Neuronal stem cell (in vitro differentiated cells): ENCODE measurements at regions not wholly inside any gene's neighbourhood (a gene's known extent, or its start where the extent isn't known, plus 50 kb on each side); places are given as distances from the start of the nearest gene placed in this dataset.

Source experiments
- DNase-seq: peaks from one replicate; pipeline ENCODE4 v3.0.0-alpha.2; 2013; ENCODE audit warnings: low spot score
- H2AFZ ChIP-seq: one replicate; pipeline ENCODE4 v1.6.1; 2013; ENCODE audit warnings: mild to moderate bottlenecking, low read length, inconsistent platforms
- H2AK5ac ChIP-seq: 2 replicates; pipeline ENCODE4 v1.6.1; 2013; ENCODE audit warnings: low read depth, mild to moderate bottlenecking, inconsistent platforms, low read length, moderate library complexity, mixed read lengths
- H2BK120ac ChIP-seq: 2 replicates; pipeline ENCODE4 v1.6.1; 2013; ENCODE audit warnings: low read depth, mild to moderate bottlenecking, inconsistent platforms, low read length, moderate library complexity, mixed read lengths
- H2BK12ac ChIP-seq: one replicate; pipeline ENCODE4 v1.6.1; 2013; ENCODE audit warnings: low read length, inconsistent platforms
- H2BK15ac ChIP-seq: 2 replicates; pipeline ENCODE4 v1.6.1; 2013; ENCODE audit warnings: mild to moderate bottlenecking, low read length, inconsistent platforms, mixed read lengths
- H2BK5ac ChIP-seq: one replicate; pipeline ENCODE4 v1.6.1; 2013; ENCODE audit warnings: inconsistent platforms, mild to moderate bottlenecking, low read length, moderate library complexity
- H3K14ac ChIP-seq: one replicate; pipeline ENCODE4 v1.6.1; 2013; ENCODE audit warnings: low read length, inconsistent platforms
- H3K18ac ChIP-seq: 2 replicates; pipeline ENCODE4 v1.6.1; 2013; ENCODE audit warnings: low read length, inconsistent platforms
- H3K23ac ChIP-seq: 2 replicates; pipeline ENCODE4 v1.6.1; 2013; ENCODE audit warnings: low read depth, mild to moderate bottlenecking, mixed read lengths, low read length, inconsistent platforms; ENCODE audit not compliant: poor library complexity
- H3K27ac ChIP-seq: replicated peaks from 3 replicates; pipeline ENCODE4 v1.5.1; 2013; ENCODE audit warnings: low read length, inconsistent platforms
- H3K27me3 ChIP-seq, 3 experiments: 2 replicates each; pipeline ENCODE4 v1.6.1; 2013; ENCODE audit warnings: low read length in 3 of 3, mild to moderate bottlenecking in 2 of 3, inconsistent platforms in 1 of 3, low read depth in 1 of 3, mixed read lengths in 1 of 3, moderate library complexity in 1 of 3; ENCODE audit not compliant: control insufficient read depth in 3 of 3, insufficient read depth in 3 of 3
- H3K36me3 ChIP-seq, 2 donors: replicated peaks in 1 of 2; 2 replicates each; pipeline ENCODE4 v1.6.1; 2013; ENCODE audit warnings: low read length in 2 of 2; ENCODE audit not compliant: control insufficient read depth in 2 of 2, insufficient read depth in 2 of 2
- H3K4ac ChIP-seq: 2 replicates; pipeline ENCODE4 v1.6.1; 2013; ENCODE audit warnings: inconsistent platforms, mild to moderate bottlenecking, low read length, moderate library complexity
- H3K4me1 ChIP-seq, 2 donors: 1 replicate in 1 of 2; 2 replicates in 1 of 2; pipeline ENCODE4 v1.6.1; 2013; ENCODE audit warnings: low read length in 2 of 2, low read depth in 1 of 2; ENCODE audit not compliant: control insufficient read depth in 2 of 2, insufficient read depth in 1 of 2
- H3K4me2 ChIP-seq: one replicate; pipeline ENCODE4 v1.6.1; 2013; ENCODE audit warnings: mild to moderate bottlenecking, low read length, inconsistent platforms; ENCODE audit not compliant: insufficient read depth, poor library complexity, severe bottlenecking
- H3K4me3 ChIP-seq, 2 donors: 2 replicates each; pipeline ENCODE4 v1.5.1; 2013; ENCODE audit warnings: low read length in 2 of 2, mild to moderate bottlenecking in 2 of 2, inconsistent platforms in 1 of 2, moderate library complexity in 1 of 2
- H3K79me1 ChIP-seq: one replicate; pipeline ENCODE4 v1.6.1; 2013; ENCODE audit warnings: low read depth, mild to moderate bottlenecking, inconsistent platforms, low read length, moderate library complexity
- H3K9ac ChIP-seq: one replicate; pipeline ENCODE4 v1.6.1; 2013; ENCODE audit warnings: mild to moderate bottlenecking, low read depth, low read length, inconsistent platforms; ENCODE audit not compliant: poor library complexity
- H3K9me3 ChIP-seq, 2 donors: replicated peaks in 1 of 2; 2 replicates each; pipeline versions ENCODE3 to v1.6.1; 2013; ENCODE audit warnings: low read length in 2 of 2, mild to moderate bottlenecking in 2 of 2, inconsistent platforms in 1 of 2, low read depth in 1 of 2, mixed read lengths in 1 of 2, moderate library complexity in 1 of 2; ENCODE audit not compliant: control insufficient read depth in 2 of 2, insufficient read depth in 1 of 2
- H4K8ac ChIP-seq: one replicate; pipeline ENCODE4 v1.6.1; 2013; ENCODE audit warnings: low read depth, mild to moderate bottlenecking, inconsistent platforms, low read length, moderate library complexity
- H4K91ac ChIP-seq: one replicate; pipeline ENCODE4 v1.6.1; 2013; ENCODE audit warnings: low read length, low read depth, mild to moderate bottlenecking, inconsistent platforms; ENCODE audit not compliant: poor library complexity
- WGBS, 2 donors: extraction: QIAGEN DNeasy Blood & Tissue Kit; methylation state at CpG; one replicate each; pipeline ENCODE4 v1.1.7; 2013; ENCODE audit warnings: missing lambda C conversion rate in 2 of 2, mixed read lengths in 1 of 2; ENCODE audit not compliant: insufficient read length in 2 of 2, insufficient replicate concordance in 1 of 2; ENCODE audit errors: extremely low coverage in 2 of 2; 5-methylcytosine and 5-hydroxymethylcytosine counted together

- Histone ChIP-seq H3K4me3 (no peak overlapping the region), H3K36me3 (no peaks in the 10 kb centered on the region), H2BK12ac (no peak overlapping the region), H4K8ac (no peak overlapping the region), H3K27me3 (no peaks in the 10 kb centered on the region), H2AK5ac (no peak overlapping the region), H3K27ac (no peak overlapping the region), H3K4ac (no peak overlapping the region), H3K79me1 (no peaks in the 10 kb centered on the region), H3K23ac (no peak overlapping the region), H3K9ac (no peak overlapping the region), H2AFZ (no peak overlapping the region), H2BK120ac (no peak overlapping the region), H4K91ac (no peak overlapping the region), H3K4me1 (no peaks in the 10 kb centered on the region), H2BK5ac (no peak overlapping the region), H3K9me3 (no peaks in the 10 kb centered on the region), H2BK15ac (no peak overlapping the region), H3K18ac (no peak overlapping the region), H3K14ac (no peak overlapping the region), H3K4me2 (no peak overlapping the region)
- no CpG with 5 or more reads among the region's 3 CpGs for WGBS, 2 donors
- DNase-seq = no peak
Measured at GRCh38 chr2:126367361-126367760, 288.6 kb upstream of the GYPC start.

GRCh38 chr2:126368758-126369157 lies 287.2 kb upstream of the GYPC start:
- H2BK120ac ChIP-seq = no peak overlapping the region
- no peaks in the 10 kb centered on the region for H3K79me1 ChIP-seq
- no peaks in the 10 kb centered on the region for H3K27me3 ChIP-seq
- no peaks in the 10 kb centered on the region for H3K36me3 ChIP-seq
- no peak overlapping the region for H3K9ac ChIP-seq
- no peak overlapping the region for H2BK12ac ChIP-seq
- no peak overlapping the region for H3K4me3 ChIP-seq
- no peaks in the 10 kb centered on the region for H3K4me1 ChIP-seq
- no peak overlapping the region for H3K27ac ChIP-seq
- H3K18ac ChIP-seq = no peak overlapping the region
- H2AK5ac ChIP-seq = no peak overlapping the region
- no CpG with 5 or more reads among the region's 2 CpGs for WGBS, 2 donors
- H3K4ac ChIP-seq = no peak overlapping the region
- DNase-seq = no peak
- H2BK15ac ChIP-seq = no peak overlapping the region
- no peak overlapping the region for H3K4me2 ChIP-seq
- no peak overlapping the region for H3K23ac ChIP-seq
- no peak overlapping the region for H4K91ac ChIP-seq
- no peak overlapping the region for H2AFZ ChIP-seq
- H4K8ac ChIP-seq = no peak overlapping the region
- H3K9me3 ChIP-seq = no peaks in the 10 kb centered on the region
- no peak overlapping the region for H2BK5ac ChIP-seq
- H3K14ac ChIP-seq = no peak overlapping the region

DNA sequence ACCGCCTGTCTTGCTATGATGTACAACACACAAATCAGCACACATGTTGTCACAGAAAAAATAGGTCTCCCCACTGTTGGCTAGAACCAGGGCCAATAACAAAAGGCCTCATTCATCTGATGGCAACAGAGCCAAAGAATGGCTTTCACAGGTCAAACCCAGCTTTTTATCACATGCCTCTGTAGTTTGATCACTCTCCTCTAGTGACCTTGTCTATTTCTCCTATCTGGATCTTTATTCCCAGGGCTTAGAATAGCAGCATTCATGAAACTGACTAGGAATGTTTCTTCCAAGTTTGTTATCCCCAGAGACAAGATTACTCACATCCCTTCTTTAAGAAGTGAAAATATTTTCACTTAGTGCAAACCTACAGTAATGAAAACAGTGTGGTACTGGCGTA lies 285.8 kb upstream of the GYPC start:
- Histone ChIP-seq H3K4me3 (no peak overlapping the region), H2BK12ac (no peak overlapping the region), H3K27ac (no peak overlapping the region)

GRCh38 chr2:126372406-126372805 lies 283.6 kb upstream of the GYPC start:
- no peak overlapping the region for H3K23ac ChIP-seq
- no peak overlapping the region for H3K4me2 ChIP-seq
- H2BK12ac ChIP-seq = no peak overlapping the region
- no peak overlapping the region for H2BK5ac ChIP-seq
- H3K18ac ChIP-seq = no peak overlapping the region
- no peak overlapping the region for H4K91ac ChIP-seq
- no peaks in the 10 kb centered on the region for H3K4me1 ChIP-seq
- no peak overlapping the region for H2AK5ac ChIP-seq
- no peak overlapping the region for H3K9ac ChIP-seq
- no peak overlapping the region for H4K8ac ChIP-seq
- no peaks in the 10 kb centered on the region for H3K79me1 ChIP-seq
- no peak for DNase-seq
- no CpG with 5 or more reads among the region's 4 CpGs for WGBS, 2 donors
- H3K4ac ChIP-seq = no peak overlapping the region
- H3K9me3 ChIP-seq = no peaks in the 10 kb centered on the region
- H3K27me3 ChIP-seq = no peaks in the 10 kb centered on the region
- no peaks in the 10 kb centered on the region for H3K36me3 ChIP-seq
- no peak overlapping the region for H2BK120ac ChIP-seq
- no peak overlapping the region for H2AFZ ChIP-seq
- H3K27ac ChIP-seq = no peak overlapping the region
- H3K14ac ChIP-seq = no peak overlapping the region
- no peak overlapping the region for H3K4me3 ChIP-seq
- no peak overlapping the region for H2BK15ac ChIP-seq

More for the DNA sequence above, 285.8 kb upstream of the GYPC start:
- Histone ChIP-seq H3K23ac (no peak overlapping the region), H2AFZ (no peak overlapping the region), H4K91ac (no peak overlapping the region), H3K27me3 (no peaks in the 10 kb centered on the region), H4K8ac (no peak overlapping the region), H3K36me3 (no peaks in the 10 kb centered on the region), H3K14ac (no peak overlapping the region), H2AK5ac (no peak overlapping the region), H3K4ac (no peak overlapping the region), H3K9me3 (no peaks in the 10 kb centered on the region), H3K18ac (no peak overlapping the region), H2BK5ac (no peak overlapping the region), H3K9ac (no peak overlapping the region), H2BK120ac (no peak overlapping the region), H2BK15ac (no peak overlapping the region), H3K79me1 (no peaks in the 10 kb centered on the region), H3K4me1 (no peaks in the 10 kb centered on the region), H3K4me2 (no peak overlapping the region)
- DNase-seq = no peak
- WGBS, 2 donors = no CpG with 5 or more reads among the region's 2 CpGs
